HG03558 (cell line): ENCODE measurements at regions not wholly inside any gene's neighbourhood (a gene's known extent, or its start where the extent isn't known, plus 50 kb on each side); places are given as distances from the start of the nearest gene placed in this dataset.

ENCODE experiments used
- ATAC-seq: cut with Tn5 transposase; IDR thresholded peaks from one replicate; pipeline ENCODE4 v1.9.1; 2021; ENCODE audit warnings: moderate number of reproducible peaks; ENCODE audit not compliant: unreplicated experiment; ENCODE audit errors: extremely low read depth

DNA sequence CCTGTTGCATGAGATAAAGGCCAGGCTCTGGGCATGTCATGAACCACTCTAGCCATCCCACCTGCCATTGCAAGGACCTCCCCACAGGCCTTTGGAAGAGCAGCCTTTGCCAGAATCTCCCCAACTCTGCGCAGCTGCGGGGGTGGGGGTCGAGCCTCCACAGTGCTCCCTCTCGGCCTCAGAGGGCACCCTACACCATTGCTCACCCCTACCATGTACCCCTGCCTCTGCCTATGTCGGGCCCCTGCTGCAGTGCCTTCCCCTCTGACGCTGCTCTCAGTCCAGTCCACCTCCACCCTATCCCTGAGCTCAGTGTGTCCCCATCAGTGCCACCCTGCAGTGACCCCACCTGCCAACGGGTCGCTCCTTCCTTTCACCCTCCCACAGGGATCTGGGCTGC, 679.7 kb upstream of the RAB6C start:
- no peak for ATAC-seq

DNA sequence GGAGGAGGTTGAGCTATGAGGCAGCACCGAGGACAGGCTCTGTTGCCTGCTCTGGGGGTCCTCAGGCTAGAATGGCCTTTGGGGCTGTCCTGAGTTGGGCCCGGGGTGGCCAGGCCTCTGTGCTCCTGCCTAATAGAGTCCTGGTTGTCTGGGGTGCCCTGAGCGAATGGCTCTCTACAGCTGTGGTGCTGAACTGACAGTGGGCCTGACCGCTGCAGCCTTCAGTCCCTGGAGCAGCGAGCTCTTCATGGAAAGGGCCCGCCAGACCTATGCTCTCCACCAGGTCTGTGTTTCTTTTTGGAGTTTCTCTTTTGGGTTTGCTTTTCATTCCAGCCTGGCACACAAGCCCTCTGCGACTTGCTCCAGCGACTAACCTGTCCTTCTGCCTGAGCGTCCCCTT, 679.0 kb upstream of the RAB6C start:
- ATAC-seq = no peak

DNA sequence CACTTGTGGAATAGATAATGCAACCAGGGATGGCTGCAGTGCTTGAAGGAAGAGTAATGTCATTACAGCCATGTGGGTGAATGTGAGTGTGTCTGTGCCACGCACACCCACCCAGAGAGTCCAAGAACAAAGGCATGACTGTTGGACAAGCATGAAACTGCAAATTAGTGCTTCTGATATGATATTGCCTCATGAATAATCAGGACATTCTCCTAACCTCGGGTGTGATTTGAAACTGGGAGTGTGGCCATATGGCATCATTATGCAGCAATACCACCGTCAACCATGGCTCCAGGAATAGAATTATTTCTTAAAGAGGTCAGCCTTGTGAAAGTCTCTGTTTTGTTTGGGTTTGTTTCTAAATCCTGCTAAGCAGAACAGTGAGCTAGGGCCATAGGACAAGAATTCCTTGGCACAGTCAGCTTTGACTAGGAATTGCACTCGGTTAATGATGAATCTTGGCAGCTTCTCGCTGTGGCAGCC, 678.0 kb upstream of the RAB6C start:
- ATAC-seq = no peak

DNA sequence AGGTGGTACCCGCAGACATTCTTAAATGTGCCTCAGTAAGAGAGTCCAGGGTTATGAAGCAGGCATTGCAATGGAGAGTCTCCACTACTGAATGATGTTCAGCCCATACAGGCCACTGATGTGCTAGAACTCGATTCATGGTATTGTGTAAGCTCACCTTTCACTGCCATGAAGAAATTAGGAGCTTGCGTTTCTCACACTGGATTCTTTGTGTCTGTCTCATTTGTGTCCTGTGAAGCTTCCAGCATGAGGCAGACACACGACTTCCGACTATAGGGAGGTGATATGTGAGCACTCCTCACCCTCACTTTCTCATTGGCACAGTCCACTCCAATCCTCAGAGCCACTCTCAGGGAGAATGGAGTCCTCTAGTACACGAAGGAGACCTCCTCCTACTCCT, 677.4 kb upstream of the RAB6C start:
- ATAC-seq = no peak

DNA sequence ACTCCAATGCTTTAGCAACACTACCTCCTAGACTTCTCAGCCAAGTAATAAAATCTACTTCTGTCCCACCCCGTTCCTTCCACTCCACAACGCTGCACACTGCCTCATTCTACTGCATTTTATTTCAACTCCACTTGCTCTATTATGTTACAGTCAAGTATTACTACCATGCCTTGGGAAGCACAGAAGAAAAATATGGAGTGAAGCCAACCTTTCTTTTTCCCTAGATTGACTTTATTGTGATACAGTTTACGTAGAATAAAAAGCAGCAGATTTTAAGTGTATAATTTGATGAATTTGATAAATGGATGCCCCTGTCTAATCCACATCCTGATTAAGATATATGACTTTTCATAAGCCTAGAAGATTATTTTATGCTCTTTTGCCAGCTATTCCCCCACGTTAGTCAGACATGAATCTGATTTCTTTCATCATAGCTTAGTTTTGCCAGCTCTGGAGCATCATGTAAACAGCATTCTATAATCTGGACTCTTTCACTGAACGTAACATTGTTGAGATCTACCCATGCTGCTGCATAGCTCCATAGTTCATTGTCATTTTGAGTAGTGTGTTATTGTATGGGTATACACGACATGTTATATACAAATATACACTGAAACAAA, 676.8 kb upstream of the RAB6C start:
- no peak for ATAC-seq

DNA sequence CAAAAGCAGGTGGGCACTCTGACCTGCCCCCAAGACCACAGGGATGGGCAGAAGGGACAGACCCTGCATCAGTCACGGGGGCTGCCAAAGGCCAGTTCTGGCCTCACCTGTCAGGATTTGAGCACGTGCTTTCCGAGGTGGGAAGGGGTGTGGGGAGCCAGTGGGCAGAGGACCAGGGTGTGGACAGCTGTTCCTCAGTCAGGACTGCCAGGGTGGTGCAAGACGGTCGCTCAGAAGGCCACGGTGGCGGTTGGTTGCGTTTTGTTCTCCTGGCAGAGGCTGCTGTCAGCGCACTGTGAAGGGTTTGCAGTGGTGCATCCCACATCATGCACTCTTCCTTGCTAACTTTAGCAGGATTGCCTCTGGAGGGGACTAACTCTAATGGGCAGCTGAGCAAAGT, 665.3 kb upstream of the RAB6C start:
- ATAC-seq = no peak

DNA sequence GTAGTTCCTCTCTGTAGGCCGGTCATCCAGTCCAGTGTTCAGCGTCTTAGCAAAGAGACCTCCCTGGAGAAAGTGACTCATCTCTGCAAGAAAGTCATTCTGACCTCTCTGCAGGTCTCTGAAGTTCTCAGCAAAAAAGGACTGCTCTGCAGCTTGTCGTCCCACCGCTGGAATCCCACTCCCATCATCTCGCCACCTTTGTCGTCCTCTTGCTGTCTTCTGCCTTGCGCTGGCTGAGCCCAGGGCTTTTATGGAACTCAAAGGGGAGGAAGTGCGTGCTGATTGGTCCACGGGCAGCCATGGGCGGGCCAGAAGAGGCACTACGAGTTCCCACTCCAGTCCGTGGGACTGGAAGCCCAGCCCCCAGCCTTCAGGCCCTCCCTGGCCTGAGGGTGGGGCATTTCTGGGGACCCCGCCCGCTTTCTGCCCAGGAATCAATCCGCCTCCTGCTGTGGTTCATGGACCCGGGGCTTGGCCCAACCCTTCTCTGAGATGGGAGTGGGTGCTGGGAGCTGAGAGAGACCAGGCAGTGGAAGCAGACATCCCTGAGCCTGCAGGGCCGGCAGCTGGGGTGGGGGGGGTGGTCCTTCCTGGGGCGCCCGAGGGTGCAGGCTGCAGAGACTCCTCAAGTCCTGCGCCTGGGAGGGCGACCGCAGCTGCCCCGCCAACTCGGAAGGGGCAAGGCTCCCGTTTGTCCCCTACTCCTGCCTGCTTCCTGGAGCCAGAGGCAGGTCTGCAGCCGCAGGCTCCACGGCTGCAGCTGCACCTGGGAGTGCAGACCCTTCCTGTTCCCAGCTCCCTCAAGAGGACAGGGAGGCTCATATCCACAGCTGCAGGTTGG, 660.7 kb upstream of the RAB6C start:
- ATAC-seq = no peak

DNA sequence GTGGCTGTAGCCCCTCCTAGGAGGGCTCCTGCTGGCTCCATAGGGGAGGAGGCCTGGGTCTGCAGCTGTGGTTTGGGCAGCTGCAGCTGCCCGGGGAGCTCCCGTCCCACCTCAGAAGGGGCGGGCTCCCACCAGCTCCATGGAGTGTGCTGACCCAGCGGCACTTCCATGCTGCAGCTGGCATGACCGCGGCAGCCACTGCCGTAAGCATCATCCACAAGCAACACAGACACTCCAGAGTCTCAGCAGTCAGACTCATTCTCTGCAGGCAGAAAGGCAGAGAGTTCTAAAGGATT, 660.1 kb upstream of the RAB6C start:
- ATAC-seq = no peak

DNA sequence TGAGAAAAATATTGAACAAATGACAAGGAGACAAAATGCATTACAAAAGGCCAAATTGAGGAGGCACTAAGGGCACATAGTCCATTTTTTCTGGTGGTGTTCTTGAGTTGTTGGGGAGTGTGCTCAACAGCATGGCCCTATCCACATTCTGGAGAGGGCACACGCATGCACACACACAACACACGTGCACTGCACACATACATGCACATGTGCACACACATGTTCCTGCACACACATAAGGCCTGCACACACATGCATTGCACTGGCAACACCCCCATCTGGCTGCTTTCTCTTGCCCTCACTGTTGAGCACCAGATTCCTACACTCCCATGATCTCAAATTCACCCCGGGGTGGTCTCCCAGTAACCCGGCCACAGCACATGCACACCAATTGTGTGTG, 659.2 kb upstream of the RAB6C start:
- no peak for ATAC-seq

DNA sequence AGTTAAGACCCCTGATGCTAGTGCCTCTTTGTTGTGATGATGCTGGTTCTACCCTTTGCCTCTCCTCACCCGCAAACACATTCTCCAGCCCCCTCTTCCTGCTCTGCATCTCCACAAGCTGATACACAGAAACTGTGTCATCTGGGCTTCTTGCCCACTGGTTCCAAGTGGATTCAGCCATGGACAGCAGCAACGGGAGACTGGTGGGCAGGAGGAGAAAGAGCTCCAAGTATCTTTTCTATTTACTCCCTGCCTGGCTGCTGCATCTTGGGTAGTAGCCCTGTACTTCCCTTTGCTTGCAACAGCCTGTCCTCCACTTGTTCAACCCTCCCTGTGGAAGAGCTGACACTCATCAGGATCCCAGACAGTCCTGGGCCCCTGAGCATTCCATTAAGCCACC, 655.1 kb upstream of the RAB6C start:
- no peak for ATAC-seq

DNA sequence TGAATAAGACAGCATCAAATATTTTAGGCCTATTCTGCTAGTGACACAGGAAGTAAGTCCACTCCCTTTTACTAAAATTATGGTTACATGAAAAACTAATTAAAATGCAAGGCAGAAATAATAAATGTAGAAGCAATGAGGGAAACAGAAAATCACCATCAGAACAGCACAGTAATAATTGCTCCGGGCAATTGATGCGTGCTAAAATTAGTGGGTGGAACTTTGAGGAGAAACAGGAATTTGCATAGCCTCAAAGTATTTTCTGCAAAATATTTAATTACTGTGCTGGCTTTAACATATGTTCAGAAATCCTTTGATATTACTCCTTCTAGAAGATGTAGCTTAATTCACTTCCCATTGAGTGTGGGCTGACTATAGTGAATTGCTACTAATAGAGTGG, 654.3 kb upstream of the RAB6C start:
- no peak for ATAC-seq

DNA sequence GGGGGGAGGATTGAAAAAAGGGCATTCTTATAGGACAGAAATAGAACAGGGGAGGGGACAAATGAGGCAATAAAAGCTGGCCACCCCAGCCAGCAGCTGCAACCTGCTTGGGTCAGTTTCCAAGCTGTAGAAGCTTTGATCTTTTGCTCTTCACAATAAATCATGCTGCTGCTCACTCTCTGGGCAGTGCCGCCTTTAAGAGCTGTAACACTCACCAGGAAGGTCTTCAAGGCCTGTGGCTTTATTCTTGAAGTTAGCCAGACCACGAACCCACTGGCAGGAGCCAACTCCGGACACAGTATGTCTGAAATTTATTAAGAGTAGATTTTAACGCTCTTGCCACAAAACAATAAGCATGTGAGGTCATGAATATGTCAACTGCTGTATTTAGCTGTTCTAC, 649.9 kb upstream of the RAB6C start:
- ATAC-seq = no peak

DNA sequence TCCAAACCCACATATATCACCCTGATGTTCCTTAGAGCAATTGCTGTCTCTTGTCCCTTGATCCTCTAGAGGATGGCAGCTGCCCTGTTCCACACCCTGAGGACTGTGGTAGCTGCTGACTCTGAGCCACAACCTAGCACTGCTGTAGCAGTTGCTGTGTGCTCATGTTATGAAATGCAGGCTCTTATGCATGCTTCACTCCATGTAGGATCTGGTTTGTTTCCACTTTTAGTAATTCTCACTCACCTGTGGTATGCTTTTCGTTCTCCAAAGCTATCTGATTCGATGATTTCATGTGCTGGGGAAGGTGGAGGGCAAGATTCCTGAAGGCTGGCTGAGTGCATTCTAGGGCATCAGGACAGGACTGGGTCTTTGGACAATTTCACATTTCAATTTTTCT, 649.0 kb upstream of the RAB6C start:
- no peak for ATAC-seq

DNA sequence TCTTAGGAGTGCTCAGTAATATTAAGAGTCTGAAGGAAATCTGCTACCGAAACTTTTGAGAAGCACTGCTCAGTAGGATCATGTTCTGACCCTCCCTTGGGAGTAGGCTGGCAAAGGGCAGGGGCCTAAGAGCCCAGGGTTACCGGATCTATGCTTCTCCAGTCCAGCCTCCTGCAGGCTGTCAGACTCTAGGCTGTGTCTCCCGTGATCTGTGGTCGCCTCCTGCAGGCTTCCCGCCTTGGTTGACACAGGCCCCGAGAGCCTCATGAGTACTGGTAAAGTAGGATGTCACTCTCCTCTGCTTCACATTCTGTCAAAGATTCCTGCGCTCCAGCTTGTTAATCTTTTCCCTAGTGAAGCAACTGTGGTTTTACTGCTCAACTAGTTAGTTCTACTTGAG, 647.8 kb upstream of the RAB6C start:
- no peak for ATAC-seq

DNA sequence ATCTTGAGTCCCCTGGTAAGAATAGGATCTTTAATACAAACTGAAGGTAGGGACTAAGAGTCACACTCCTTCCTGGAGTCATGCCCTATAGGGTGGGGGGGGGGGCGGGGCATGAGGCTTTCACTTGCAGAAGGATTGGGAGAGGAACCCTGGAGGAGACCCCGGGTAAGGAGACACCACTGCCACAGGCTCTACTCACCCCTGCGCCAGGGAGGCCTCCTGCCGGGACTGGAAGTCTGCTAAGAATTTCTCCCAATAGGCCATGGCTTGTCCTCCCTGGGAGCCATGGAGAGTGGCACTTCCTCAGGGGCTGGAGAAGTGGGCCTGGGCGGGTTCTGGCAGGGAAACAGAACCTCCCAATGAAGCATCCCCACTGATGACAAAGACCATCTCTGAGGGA, 645.3 kb upstream of the RAB6C start:
- no peak for ATAC-seq

DNA sequence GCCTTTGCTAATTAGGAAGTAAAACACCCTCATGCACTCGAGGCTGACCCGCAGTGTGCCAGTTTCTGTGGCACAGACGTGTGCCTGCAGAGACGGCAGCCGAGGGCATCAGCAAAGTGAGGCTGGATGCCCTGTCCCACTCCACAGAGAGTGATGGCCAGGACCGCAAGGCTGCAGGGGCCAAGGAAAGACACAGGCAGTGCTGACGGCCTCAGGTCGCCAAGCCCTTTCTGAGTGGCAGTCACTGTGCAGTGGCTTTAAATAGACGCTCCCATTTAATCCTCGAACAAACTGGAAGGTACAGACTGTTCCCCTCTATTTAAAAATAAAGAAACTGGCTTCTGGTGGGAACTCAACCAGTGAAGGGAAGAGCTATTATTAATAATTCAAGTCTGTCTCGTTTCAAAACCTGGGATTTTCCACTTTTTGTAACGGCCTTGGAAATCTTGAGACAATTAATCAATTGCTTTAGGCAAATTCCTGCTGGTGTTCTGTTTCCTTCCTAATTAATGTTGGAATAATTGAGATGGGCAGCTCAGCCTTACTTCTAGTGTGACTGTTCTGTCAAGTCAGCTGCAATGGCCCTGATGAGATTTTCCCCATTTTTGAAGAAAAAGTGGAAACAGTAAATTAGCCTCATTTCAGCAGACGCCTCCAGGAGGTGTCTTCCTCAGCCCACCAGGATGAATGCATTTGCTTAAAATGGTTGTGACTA, 644.6 kb upstream of the RAB6C start:
- ATAC-seq = no peak

DNA sequence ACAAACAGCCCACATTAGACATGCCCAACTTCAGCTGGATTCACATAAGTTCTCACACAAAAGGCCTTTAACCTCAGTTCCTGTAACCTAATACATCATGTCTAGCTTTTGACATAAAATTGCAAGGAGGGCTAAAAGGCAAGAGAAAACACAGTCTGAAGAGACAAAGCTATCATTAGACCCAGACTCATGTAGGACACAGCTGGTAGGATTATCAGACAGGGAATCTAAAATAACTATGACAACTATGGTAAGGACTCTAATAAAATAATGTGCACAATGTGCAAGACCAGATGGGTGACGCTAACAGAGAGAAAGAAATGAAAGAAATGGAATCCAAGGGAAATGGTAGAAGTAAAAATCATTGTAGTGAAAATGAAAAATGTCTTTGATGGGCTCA, 643.2 kb upstream of the RAB6C start:
- no peak for ATAC-seq

DNA sequence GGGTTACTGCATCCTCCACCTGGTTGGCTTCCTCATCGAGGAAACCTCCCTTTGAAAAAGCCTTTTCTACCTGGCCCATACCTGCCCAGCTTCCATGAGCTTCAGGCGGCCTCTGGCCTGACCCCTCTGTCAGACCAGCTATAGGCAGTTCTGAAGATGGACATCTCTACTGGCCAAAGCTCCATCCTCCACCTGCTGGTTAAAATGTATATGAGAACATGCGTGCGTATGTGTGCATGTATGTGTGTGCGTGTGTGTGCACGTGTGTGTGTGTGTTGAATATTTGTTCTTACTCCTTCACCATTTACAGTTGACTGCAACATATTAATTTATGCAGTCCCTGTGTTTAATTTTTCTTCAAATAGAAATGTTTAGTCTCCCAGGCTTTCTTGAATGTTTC, 642.4 kb upstream of the RAB6C start:
- ATAC-seq = no peak

DNA sequence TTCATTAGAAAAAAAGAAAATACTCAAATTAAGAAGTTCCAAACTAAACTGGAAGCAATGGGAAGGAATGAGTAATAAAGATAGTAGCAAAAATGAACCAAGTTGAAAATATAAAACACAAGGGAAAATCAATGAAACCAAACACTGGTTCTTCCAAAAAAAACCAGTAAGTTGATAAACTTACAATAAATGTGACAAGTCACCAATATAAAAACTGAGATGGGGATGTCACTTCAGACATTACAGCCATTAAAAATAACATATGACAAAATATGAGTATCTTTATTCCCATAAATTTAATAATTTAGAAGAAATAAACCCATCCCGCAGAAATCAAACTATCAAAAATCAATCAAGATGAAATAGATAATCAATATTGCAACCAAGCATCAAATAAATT, 633.9 kb upstream of the RAB6C start:
- ATAC-seq = no peak

DNA sequence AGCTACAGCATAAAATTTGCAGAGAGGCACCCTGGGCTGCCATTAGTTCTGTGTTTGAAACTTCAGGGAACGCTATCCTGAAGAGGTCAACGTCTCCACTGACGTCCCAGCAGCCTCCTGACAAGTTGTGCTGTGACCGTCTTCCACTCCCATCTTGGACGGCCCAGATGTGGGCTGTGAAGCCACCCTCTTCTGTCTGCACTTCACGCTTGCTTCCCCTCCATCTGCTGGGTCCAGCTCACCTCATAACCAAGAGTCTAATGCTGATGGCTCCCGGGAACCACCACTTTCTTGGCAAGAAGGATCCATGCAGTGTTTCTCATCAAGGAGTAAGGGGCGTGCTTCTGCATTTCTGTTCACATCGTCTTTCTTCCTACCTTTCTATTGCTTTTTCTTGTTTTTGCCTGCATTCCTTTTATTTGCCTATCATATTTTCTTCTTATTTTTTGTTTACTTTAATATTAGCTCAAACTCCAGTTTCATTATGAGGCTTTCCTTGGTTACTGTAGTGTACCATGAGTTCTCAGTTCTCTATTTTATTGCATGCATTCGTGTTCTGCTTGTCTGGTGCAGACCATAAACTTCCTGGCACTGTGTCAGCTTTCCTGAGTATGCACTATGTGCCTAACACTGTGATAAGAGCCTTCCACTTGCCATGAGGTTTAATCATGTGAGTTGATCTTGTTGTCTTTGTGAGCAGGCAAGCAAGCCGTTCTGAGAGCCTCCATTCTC, 631.8 kb upstream of the RAB6C start:
- peak; percentile 99 for ATAC-seq

DNA sequence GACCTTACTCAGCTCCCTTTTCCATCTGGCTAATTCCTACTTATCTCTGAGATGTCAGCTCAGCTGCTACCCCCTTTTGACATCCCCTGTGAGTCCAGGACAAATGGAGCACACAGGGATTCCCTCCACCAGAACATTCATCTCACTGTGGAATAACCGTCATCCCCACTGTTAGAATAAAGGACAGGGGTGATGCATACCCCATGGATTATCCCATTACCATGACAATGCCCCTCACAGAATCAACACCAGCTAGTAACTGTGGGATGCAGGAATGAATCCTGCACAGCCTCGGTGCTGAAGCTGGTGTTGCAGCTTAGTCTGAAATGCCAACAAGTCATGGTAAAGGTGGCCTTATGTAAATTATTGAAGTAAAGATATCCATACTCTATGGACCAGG, 624.8 kb upstream of the RAB6C start:
- ATAC-seq = no peak
